ENCODE measurements at regions not wholly inside any gene's neighbourhood (a gene's known extent, or its start where the extent isn't known, plus 50 kb on each side); places are given as distances from the start of the nearest gene placed in this dataset.

GRCh38 chr5:29114331-29114768 is 2076.0 kb upstream of the CDH9 start:
- TF ChIP-seq CTCF (IDR thresholded peaks at IDR 0.05; ENCODE audit: low read depth, low read length) (no peak), MAX (IDR thresholded peaks at IDR 0.05; ENCODE audit: low read depth, low read length) (no peak)
